ENCODE measurements at regions not wholly inside any gene's neighbourhood (a gene's known extent, or its start where the extent isn't known, plus 50 kb on each side); places are given as distances from the start of the nearest gene placed in this dataset.
"Not testable (repeated sequence)": the region's sequence is repeated elsewhere in the genome, so short reads cannot be mapped to it uniquely, and the experiment has no call there.

DNA sequence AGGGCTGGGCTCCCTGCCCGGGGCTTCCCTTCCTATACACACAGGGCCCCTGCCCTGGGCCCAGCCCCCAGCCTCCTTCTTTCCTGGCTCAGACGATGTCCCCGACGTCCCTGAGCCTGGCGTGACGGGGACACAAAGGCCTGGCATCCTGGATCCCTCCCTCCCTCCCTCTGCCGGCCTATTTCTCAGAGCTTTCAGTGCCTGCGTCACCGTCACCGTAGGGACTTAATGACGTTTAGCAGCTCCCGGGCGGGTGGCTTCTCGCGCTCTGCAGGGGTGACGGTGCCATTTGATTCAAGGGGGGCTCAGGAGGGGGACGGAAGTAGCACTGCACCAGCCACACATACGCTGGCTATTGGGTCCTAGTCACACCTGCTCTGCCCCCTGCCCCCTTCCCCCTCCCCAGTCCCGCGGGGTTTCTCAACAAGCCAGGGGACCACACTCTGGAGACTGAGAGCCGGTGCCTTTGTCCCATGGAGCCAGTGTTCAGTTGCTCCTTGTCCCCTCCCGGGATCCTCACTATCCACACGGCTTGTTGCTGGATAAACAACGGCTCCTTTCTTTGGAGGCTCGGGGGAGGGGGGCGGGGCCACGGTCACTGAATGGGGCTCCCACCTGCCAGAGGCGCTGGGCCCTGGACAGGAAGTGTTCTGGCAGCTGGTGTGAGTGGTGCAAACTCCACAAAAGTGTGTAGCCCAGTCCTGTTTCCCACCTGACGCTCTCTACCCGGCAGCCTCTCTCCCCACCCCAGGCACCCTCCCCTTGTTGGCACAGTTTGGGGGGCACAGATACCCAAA, 4366.7 kb upstream of the TPTE start:
- CTCF ChIA-PET; H3K36me3 ChIP-seq (replicated peaks in 1 of 2; ENCODE audit: control insufficient read depth in 1 of 2, insufficient read depth in 2 of 2, low read length in 1 of 2); H3K79me2 ChIP-seq (ENCODE audit: insufficient read depth); H3K9ac ChIP-seq; H3K27me3 ChIP-seq (ENCODE audit: insufficient read depth); H3K9me2 ChIP-seq; H3K4me1 ChIP-seq (ENCODE audit: control insufficient read depth in 1 of 2, insufficient read depth in 2 of 2, low read depth in 1 of 2, low read length in 1 of 2); H3K4me3 ChIP-seq (ENCODE audit: low read depth in 2 of 2, low read length in 1 of 2); DNase-seq; H3F3A ChIP-seq (replicated peaks; ENCODE audit: insufficient read depth); H3K4me2 ChIP-seq; H4K20me1 ChIP-seq (ENCODE audit: insufficient read depth); H3K27ac ChIP-seq (ENCODE audit: low read depth in 2 of 2, low read length in 1 of 2); POLR2A ChIA-PET; H3K9me3 ChIP-seq; H2AFZ ChIP-seq (ENCODE audit: low read depth): not testable (repeated sequence)
- WGBS (ENCODE audit: low lambda C conversion rate), result no CpG with 5 or more reads among the region's 30 CpGs

DNA sequence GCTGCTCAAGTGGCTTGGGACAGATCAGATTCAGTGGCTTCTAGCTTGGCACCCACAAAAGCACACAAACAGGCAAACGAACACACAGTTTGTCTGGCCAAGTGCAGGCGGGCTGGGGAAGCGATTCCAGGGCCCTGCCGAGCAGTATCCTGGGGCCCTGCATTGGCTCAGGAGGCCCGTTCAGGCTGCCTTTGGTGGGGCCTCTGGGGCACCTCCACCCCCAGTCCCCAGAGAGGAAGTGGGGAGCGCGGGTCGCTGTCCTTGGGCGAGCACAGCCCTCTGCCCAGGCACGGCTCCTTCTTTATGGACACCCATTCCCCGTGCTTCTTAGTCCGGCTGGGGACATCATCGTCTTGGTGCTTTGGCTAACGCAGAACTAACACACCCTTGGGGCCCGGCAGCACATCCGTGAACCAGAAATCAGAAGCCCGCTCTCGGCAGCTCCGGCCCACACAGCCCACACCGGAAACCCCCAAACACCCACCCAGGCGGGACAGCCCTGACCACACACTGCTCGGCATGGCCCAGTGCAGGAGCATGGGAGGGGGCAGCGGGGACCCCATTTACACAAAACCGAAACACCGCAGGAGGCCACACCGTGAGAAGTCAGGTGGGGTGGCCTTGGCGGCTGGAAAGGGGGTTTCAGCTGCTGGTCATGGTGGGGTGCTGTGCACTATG, 4364.5 kb upstream of the TPTE start:
- DNase-seq; POLR2A ChIA-PET; H3K9ac ChIP-seq; CTCF ChIA-PET; H3K27me3 ChIP-seq (ENCODE audit: insufficient read depth); H3K9me3 ChIP-seq; H3K9me2 ChIP-seq; H3K4me1 ChIP-seq (ENCODE audit: control insufficient read depth in 1 of 2, insufficient read depth in 2 of 2, low read depth in 1 of 2, low read length in 1 of 2); H3K4me2 ChIP-seq; H3K79me2 ChIP-seq (ENCODE audit: insufficient read depth); H2AFZ ChIP-seq (ENCODE audit: low read depth); H3K36me3 ChIP-seq (replicated peaks in 1 of 2; ENCODE audit: control insufficient read depth in 1 of 2, insufficient read depth in 2 of 2, low read length in 1 of 2); H4K20me1 ChIP-seq (ENCODE audit: insufficient read depth); H3K4me3 ChIP-seq (ENCODE audit: low read depth in 2 of 2, low read length in 1 of 2); H3K27ac ChIP-seq (ENCODE audit: low read depth in 2 of 2, low read length in 1 of 2); H3F3A ChIP-seq (replicated peaks; ENCODE audit: insufficient read depth): not testable (repeated sequence)
- no CpG with 5 or more reads among the region's 27 CpGs for WGBS (ENCODE audit: low lambda C conversion rate)

DNA sequence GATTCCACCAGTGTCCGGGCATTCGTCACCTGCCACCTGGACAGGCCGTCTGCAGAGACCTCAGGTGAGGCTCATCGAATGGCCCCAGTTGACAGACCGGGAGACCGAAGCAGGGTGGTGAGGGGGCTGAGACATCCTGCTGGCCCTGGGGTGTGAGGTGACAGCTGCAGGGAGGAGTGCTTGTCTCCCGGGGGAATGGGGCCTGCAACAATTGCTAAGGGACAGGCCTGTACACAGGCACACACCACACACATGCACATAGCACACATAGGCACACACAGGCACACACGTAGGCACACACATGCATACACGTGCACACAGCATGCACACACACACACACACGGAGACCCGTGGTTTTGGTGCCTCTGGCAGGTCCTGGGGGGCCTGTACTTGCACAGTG, 4363.9 kb upstream of the TPTE start:
- H3K9ac ChIP-seq; H3K4me1 ChIP-seq (ENCODE audit: control insufficient read depth in 1 of 2, insufficient read depth in 2 of 2, low read depth in 1 of 2, low read length in 1 of 2); H4K20me1 ChIP-seq (ENCODE audit: insufficient read depth); H3K4me3 ChIP-seq (ENCODE audit: low read depth in 2 of 2, low read length in 1 of 2); H3K9me3 ChIP-seq; H3K9me2 ChIP-seq; H3K36me3 ChIP-seq (replicated peaks in 1 of 2; ENCODE audit: control insufficient read depth in 1 of 2, insufficient read depth in 2 of 2, low read length in 1 of 2); H3K27me3 ChIP-seq (ENCODE audit: insufficient read depth); DNase-seq; CTCF ChIA-PET; H3K79me2 ChIP-seq (ENCODE audit: insufficient read depth); H3F3A ChIP-seq (replicated peaks; ENCODE audit: insufficient read depth); H2AFZ ChIP-seq (ENCODE audit: low read depth); H3K27ac ChIP-seq (ENCODE audit: low read depth in 2 of 2, low read length in 1 of 2); H3K4me2 ChIP-seq; POLR2A ChIA-PET: not testable (repeated sequence)
- WGBS (ENCODE audit: low lambda C conversion rate), result no CpG with 5 or more reads among the region's 11 CpGs

DNA sequence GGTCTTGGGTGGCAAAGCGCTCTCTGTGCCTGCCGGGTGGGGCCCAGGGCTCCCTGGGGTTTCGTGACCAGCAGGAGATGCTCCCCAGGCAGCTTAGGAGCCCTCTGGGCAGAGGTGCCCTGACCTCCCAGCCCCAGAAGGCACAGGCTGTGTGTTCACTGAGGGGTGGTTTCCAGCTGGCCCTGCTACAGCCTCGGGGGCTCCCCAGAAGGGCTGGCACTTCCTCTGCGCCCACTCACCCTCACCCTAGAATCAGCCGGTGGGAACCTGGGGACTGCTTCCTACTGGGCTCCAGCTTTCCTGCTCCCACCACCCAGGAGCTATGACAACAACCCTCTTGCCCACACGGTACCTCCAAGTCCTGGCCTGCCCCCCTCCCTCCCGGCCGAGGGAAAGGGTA, 4363.2 kb upstream of the TPTE start:
- WGBS (ENCODE audit: low lambda C conversion rate), result no CpG with 5 or more reads among the region's 9 CpGs
- H3K36me3 ChIP-seq (replicated peaks in 1 of 2; ENCODE audit: control insufficient read depth in 1 of 2, insufficient read depth in 2 of 2, low read length in 1 of 2); H2AFZ ChIP-seq (ENCODE audit: low read depth); DNase-seq; H3K27me3 ChIP-seq (ENCODE audit: insufficient read depth); H3K79me2 ChIP-seq (ENCODE audit: insufficient read depth); H4K20me1 ChIP-seq (ENCODE audit: insufficient read depth); H3K9ac ChIP-seq; H3F3A ChIP-seq (replicated peaks; ENCODE audit: insufficient read depth); H3K4me1 ChIP-seq (ENCODE audit: control insufficient read depth in 1 of 2, insufficient read depth in 2 of 2, low read depth in 1 of 2, low read length in 1 of 2); H3K4me2 ChIP-seq; H3K9me2 ChIP-seq; H3K9me3 ChIP-seq; H3K4me3 ChIP-seq (ENCODE audit: low read depth in 2 of 2, low read length in 1 of 2); H3K27ac ChIP-seq (ENCODE audit: low read depth in 2 of 2, low read length in 1 of 2); POLR2A ChIA-PET; CTCF ChIA-PET: not testable (repeated sequence)

Small RNAs in the stretch of these regions (small RNA-seq; reads per million reads assigned to genes)
- gene CU639417.2, result 0 reads per million in 7 experiments
